Dedifferentiated amniotic fluid mesenchymal stem cell (primary cell): ENCODE measurements at regions not wholly inside any gene's neighbourhood (a gene's known extent, or its start where the extent isn't known, plus 50 kb on each side); places are given as distances from the start of the nearest gene placed in this dataset.
"Not testable (repeated sequence)": the region's sequence is repeated elsewhere in the genome, so short reads cannot be mapped to it uniquely, and the experiment has no call there.

Experiments
- DNase-seq: peaks from one replicate; pipeline ENCODE4 v3.0.0-alpha.2; 2016; ENCODE audit errors: extremely low spot score

DNA sequence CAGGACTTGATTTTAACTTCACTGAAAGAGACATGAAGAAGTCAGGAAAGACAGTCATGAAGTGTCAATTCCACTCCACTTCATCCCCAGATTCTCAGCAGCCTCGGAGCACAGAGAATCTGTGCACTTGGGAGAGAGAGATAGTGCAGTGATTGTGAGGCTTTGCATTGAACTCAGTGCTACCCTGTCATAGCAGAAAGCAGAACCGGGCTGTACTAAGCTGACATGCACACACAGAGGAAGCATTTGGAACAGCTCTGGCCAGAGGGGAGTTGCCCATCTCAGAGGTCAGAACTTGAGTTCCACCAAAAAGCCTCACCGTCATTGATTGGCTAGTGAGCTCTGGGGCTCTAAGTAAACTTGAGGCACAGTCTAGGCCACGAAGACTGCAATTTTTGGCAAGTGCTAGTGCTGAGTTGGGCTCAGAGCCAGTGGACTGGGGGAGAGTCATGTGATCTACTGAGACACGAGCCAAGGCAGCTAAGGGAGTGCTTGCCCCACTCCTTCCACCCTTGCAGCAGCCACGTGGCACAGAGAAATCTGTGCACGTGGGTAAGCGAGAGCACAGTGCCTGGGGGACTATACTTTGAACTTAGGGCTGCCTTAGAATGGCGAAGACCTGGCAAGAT is 810.2 kb upstream of the ADAMTS5 start:
- DNase-seq, result no peak

DNA sequence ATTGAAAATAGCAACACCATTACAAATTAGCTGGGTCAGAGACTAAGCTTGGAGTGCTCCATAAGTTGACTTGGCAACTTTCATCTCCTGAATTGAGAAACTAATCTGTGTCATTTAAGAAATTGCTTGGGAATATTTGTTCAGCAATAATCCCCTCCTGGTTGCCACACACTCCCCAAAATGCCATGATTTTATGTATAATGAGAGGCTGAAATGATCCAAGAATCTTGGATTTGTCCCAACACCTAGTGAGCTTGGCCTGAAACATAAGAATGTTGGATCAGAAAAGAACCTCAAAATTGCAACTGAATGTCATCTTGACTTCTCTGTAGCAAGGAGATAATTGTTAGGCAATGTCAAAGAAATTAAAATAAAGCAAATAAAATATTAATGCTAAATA is 805.9 kb upstream of the ADAMTS5 start:
- DNase-seq, result peak; percentile 22

DNA sequence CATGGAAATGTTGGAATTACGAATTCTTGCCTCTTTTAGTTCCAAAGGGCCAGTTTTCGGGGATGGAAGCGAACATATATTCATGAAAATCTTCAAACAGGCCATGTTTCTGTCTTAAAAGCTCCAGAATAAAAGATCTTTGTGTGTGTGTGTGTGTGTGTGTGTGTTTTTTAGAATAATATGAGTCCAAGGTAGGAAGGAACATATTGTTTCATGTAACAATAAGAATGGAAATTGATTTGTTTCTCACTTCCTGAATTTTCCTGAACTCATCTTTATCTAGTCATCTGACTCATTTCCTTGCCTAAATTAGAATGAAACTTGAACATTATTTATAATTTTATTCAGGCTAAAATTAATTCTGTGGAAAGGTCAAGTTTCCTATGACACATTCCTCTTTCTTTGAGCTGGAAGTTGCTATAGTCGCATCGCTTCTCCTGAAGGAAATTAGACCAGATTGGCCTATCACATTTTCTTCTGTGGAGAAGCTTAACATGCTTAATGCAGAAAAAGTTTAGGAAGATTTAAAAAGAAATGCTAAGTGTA is 805.1 kb upstream of the ADAMTS5 start:
- no peak for DNase-seq

DNA sequence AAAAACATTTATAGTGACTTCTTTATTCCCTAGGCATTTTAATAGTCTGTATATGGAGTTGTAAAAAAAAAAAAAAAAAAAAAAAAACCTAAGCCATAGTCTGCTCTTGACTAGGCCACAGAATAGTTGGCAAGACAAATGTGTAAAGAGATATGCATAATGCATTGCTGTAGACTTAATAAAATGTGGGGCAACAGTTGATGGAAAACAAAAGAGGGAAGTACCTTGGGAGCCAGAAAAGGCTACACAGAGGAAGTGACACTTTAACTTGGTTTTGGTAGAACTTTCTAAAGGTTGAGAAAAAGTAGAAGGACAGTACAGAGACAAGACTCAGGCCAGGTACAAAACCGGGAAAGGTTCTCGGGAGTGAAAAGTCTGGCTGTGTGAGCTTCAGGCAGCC is 802.9 kb upstream of the ADAMTS5 start:
- no peak for DNase-seq

DNA sequence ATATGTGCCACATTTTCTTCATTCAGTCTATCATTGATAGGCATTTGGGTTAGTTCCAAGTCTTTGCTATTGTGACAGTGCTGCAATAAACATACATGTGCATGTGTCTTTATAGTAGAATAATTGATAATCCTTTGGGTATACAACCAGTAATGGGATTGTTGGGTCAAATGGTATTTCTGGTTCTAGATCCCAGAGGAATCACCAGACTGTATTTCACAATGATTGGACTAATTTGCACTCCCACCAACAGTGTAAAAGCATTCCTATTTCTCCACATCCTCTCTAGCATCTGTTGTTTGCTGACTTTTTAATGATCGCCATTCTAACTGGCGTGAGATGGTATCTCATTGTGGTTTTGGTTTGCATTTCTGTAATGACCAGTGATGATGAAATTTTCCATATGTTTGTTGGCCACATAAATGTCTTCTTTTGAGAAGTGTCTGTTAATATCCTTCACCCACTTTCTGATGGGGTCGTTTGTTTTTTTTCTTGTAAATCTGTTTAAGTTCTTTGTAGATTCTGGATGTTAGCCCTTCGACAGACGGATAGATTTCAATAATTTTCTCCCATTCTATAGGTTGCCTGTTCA is 801.3 kb upstream of the ADAMTS5 start:
- DNase-seq, result not testable (repeated sequence)

DNA sequence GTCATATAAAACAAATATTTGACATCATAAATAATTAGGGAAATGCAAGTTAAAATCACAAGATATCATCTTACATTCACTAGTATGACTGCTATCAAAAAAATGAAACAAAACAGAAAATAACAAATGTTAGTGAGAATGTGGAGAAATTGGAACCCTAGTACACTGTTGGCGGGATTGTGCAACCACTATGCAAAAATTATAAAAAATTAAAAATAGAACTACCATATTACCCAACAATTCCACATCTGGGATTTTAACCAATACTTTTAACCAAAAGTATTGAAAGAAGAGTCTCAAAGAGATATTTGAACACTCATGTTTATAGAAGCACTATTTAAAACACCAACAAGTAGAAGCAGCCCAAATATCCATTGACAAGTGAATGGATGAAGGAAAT is 797.2 kb upstream of the ADAMTS5 start:
- no peak for DNase-seq

DNA sequence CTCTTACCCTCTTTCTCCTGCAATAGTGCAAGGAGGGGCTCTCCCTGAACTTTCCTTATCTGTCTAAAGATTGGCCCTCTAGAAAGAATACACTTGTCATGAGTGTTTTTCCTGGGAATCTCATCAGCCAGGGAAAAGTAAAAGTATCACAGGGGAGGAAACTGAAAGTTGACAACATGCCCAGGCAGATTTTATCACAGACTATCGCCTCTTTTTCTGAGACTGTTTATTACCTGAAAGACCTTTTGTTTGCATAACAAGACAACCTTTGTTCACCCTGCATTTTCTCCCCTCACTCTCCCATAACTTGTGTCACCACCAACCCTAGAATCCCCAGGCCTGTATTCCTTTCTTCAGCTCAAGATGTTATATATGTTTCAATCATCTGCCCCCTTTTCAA is 794.7 kb upstream of the ADAMTS5 start:
- no peak for DNase-seq

DNA sequence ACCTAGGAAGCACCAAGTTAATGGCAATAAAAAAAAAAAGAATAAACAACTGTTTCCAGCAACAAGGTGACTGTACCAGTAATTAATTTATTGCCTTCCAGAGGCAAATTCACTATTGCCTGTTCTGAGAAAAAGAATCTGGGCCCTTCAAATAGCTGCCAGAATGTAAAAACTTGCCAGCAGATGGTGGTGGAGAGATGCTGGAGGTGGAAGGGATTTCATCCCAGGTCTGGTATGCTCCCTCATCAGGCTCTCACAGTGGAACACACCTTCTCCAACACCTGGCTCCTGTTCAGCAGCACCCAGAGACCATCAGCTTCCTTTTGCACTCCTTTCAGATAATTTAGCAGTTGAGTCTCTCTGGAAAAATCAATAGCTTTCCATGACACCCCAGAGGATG is 792.9 kb upstream of the ADAMTS5 start:
- DNase-seq, result no peak

DNA sequence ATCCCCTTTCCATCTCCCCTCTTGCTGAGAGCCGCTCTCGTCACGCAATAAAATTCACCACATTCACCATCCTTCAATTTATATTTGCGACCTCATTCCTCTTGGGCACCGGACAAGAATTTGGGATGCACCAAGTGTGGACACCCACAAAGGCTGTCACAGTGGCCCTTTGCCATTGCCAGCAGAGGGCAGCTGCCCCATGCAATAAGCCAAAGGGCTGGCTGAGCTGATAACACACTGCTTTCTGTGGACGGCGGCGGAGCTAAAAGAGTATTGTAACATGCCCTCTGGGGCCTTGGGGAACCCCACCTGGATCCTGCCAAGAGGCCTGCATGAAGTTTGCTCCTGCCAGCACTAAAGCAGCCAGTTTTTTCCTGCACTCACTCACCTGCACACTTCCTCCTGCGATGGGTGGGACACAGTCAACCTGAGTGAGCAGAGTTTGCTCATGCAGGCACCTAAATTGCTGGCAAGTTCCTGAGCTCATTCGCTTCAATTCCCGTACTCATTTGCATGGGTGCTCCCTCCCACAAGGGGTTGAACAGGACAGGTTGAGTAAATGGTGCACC is 792.3 kb upstream of the ADAMTS5 start:
- DNase-seq, result no peak

DNA sequence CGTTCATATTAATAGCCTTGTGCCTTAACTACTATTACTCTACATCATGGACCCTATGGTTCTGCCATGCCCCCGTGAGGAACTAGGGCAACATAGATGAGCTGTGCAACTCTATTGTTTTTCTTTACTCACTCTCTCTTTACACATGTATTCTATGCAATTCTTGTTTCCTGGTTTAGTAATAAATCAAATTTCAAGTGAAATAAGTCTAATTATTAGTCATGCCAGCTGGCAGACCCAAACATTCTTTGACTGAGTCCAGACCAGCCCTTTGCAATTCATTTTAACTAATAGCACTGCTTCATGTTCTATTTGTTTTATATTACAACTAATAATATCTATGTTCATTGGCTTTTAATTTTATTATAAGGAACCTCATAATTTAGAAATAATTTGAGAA is 789.3 kb upstream of the ADAMTS5 start:
- DNase-seq, result no peak

DNA sequence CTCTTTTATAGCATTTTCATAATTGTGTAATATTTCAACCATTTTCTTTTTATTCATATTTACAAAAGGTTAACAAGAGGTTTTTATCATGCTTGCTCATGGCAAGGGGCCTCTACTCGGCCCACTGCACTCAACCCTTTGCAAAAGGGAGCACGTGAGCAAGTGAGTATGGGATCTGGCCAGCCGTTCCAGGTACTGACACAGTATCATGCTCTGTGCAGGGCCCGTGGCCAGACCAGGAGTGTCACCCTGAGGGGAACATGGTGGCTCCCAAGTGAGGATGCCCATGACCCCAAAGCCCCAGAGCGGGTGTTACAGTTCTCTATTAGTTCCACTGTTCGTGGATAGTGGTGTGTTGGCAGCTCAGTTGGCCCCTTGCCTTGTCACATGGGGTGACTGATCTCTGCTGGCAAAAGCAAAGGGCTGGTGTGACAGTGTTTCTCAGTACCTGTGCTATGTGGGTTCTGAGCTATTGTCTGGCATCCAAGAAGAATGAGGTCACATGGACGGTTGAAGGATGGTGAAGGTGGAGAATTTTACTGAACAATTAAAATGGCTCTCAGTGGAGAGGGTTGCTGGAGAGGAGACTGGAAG is 777.2 kb upstream of the ADAMTS5 start:
- DNase-seq, result no peak

DNA sequence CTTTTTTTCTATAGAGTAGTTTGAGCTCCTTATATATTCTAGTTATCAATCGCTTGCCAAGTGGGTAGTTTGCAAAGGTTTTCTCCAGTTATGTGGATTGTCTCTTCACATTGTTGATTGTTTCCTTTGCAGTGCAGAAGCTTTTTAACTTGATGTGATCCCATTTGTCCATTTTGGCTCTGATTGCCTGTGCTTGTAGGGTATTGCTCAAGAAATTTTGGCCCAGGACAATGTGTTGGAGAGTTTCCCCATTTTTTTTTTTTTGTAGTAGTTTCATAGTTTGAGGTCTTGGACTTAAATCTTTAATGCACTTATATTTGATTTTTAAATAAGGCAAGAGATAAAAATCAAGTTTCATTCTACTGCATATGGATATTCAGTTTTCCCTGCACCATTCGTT is 774.8 kb upstream of the ADAMTS5 start:
- DNase-seq, result no peak

DNA sequence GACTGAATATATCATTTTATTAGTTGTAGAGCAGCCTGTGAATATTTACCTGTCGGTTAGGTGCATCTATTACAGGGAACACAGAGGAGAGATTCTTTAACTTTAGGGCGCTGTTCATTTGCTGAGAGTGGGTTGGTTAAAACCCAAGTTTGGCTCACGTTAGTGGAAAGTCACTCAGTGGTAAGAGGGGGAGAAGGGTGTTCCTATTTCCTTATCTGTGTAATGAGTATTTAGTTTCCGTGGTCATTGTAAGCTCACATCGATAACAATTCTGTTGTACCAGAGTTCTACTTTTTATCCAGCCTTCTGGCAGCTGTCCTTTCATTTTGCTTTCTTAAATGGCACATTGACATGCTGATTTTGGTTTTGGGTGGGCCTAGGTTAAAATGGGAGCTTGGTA is 773.2 kb upstream of the ADAMTS5 start:
- no peak for DNase-seq

DNA sequence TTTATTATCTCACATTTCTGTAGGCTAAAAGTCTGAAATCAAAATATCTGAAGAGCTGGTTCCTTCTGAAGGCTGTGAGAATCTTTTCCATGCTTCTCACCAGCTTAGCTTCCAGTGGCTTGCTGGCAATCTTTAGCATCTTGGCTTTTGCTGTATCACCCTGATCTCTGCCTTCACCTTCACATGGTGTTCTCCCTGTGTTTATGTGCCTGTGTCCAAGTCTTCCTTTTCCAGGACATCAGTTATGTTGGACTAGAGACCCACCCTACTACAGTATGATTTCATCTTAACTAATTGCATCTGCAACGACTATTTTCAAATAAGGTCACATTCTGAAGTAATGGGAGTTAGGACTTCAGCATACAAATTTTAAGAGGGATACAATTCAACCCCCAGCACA is 772.3 kb upstream of the ADAMTS5 start:
- DNase-seq, result no peak

DNA sequence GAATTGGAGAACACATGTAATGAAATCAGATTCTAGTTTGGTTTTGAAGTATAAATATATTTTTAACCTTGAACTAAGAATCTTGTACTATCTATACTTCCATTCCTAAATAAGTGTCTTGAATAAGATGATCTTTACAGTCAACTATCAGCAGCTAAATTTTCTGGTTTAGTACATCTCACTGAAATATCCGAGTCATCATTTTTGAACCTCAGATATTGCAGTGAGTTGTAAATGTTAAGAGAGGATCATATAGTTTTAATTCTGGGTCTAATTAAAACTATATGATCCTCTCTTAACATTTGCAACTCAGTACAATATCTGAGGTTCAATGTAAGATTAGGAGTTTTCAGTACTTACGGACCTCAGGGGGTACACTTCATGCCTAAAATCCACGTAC is 768.8 kb upstream of the ADAMTS5 start:
- no peak for DNase-seq

DNA sequence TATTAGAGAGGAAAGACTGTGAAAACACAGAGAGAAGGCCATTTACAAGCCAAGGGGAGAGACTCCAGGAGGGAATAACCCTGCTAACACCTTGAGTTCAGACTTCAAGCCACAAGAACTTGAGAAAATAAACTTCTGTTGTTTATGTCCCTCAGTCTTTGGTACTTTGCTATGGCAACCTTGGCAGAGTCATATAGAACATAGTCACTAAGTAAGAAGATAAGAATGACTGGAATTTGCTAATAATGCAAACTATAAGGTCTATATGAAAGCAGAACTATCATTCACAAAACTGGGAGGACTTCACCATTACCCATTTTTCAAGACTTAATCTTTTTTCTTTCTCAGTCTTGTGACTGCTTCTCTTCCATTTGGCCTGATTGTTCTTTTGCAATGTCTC is 767.3 kb upstream of the ADAMTS5 start:
- DNase-seq, result peak; percentile 69

DNA sequence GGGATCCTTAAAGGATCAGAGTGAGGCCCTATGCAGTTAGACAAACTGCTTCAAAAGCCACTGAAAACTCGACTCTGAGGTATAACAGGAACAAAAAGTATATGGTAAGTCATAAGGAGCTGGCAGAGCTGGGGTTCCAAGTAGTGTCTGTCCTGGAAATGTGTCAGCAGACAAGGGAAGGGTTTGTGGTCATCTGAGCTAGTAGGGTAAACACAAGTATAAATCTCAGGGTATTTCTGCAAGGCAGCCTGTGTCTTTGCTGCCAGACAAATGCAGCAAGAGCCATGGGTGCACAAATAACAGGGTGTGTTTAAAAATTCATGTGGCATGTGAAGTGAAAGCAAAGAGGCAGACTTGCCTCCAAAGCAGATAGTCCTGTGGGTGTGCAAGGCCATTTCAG is 759.0 kb upstream of the ADAMTS5 start:
- no peak for DNase-seq

DNA sequence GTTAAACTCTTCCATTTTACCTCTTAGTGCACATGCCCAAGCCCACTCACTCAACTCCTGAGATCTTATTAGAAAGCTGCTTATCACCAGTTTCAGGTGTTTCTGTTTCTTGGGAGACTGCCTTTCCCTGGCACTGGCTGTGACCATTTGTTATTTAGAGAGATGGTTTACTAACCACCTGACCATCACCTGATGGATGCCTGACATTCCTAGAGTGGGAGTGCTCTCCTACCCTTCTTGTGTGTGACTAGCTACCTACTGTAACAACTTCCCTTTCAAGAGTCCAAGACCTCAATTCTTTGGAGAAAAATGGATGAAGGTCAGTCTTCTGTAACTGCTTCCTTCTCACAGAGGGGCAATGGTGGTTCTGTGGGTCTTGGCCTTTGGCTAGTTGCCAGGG is 755.2 kb upstream of the ADAMTS5 start:
- no peak for DNase-seq

DNA sequence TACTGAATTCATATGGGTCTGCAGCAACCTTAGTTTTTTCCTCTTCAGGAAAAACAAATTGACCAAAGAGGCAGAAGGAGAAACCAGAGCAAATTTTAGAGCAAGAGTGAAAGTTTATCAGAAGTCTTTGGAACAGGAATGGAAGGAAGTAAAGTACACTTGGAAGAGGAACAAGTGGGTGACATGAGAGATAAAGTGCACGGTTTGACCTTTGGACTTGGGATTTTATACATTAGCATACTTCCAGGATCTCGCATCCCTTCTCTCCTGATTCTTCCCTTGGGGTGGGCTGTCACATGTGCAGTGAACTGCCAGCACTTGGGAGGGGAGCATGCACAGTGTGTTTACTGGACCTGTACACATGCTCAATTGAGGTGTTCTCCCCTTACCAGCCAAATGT is 754.8 kb upstream of the ADAMTS5 start:
- DNase-seq, result no peak

DNA sequence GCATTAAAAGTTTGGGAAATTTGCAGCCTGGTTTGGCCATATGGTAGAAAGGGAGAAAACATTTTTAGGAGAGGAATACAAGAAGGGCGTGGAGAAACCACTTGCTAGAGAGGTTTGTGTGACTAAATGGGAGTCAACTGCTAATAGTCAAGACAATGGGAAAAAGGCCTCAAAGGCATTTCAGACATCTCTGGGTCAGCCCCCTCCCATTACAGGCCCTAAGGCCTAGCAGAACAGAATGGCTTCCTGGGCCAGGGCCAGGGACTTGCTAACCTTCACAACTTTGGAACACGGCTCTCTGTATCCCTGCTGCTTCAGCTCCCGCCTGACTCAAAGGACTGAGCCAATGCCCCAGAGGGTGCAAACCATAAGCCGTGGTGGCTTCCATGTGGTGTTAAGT is 752.3 kb upstream of the ADAMTS5 start:
- DNase-seq, result no peak

DNA sequence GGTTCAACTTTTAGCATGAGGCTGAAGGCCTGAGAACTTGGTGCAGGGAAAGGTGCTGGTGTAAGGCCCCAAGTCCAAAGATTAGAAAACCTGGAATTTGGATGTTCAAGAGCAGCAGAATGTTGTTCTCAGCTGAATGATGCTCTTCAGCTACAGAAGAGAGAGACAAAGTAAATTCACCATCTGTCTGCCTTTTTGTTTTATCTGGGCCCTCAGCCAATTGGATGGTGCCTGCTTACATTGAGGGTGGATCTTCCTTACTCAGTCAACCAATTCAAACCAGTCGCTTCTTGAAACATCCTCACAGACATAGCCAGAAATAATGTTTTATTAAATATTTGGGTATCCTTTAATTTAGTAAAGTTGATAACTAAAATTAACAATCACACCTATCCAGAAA is 748.2 kb upstream of the ADAMTS5 start:
- no peak for DNase-seq

DNA sequence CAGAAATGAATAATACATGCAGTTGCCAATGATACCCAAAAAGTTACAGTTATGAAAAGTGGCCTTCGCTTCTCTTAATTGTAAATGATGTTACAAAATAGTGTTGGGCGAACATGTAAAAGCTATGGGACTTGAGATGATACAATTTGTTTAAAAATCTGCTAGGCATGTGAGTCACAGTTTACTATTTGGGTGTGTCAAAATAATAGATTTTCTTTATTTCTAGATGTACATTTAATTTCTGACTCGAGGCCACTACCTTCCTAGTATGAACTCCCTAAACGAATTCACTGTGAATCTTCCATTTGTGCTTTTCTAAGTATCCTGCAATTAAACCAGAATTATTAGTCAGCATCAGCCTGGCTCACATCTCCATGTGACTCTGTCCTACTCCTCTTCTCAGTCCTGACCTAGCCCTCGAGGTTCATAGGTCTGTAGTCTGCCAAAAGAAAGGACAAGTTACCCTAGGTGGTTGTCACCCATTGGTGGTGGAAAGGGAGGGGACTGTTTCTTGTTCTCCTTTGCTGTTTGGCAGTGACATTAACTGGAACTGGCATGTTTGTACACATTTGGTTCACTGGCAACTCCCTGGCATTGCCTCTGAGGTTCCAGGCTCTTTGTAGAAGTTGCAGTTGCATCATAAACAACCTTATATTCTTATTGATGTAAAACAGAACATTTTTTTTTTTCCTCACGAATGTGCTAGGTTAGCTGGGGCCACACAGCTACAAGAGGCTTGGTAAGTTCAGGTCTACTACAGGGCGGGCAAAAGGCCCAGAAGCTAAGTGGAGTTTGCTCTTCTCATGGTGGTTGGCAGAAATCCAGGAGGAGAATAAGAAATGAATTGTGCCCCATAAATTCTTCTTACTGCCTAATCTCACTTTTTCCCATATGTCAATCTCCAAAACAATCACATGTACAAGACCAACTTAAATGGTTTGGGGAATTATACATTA is 746.5 kb upstream of the ADAMTS5 start:
- no peak for DNase-seq
